ENCODE measurements at regions not wholly inside any gene's neighbourhood (a gene's known extent, or its start where the extent isn't known, plus 50 kb on each side); places are given as distances from the start of the nearest gene placed in this dataset.
"Not testable (repeated sequence)": the region's sequence is repeated elsewhere in the genome, so short reads cannot be mapped to it uniquely, and the experiment has no call there.

GRCh38 chr3:168801794-168802193, 706.1 kb upstream of the GOLIM4 start:
- H3K4me3 ChIP-seq = no peak overlapping the region
- no peaks in the 10 kb centered on the region for H3K9me3 ChIP-seq
- no peaks in the 10 kb centered on the region for H3K27me3 ChIP-seq
- no peak for DNase-seq
- no peaks in the 10 kb centered on the region for H3K36me3 ChIP-seq

GRCh38 chr3:168796339-168796738, 700.6 kb upstream of the GOLIM4 start:
- H3K9me3 ChIP-seq = no peaks in the 10 kb centered on the region
- no peaks in the 10 kb centered on the region for H3K36me3 ChIP-seq
- no peaks in the 10 kb centered on the region for H3K27me3 ChIP-seq
- H3K4me3 ChIP-seq = no peak overlapping the region
- DNase-seq = no peak

GRCh38 chr3:168794427-168794826, 698.7 kb upstream of the GOLIM4 start:
- H3K4me3 ChIP-seq = no peak overlapping the region
- no peaks in the 10 kb centered on the region for H3K27me3 ChIP-seq
- H3K9me3 ChIP-seq = no peaks in the 10 kb centered on the region
- DNase-seq = no peak
- no peaks in the 10 kb centered on the region for H3K36me3 ChIP-seq

GRCh38 chr3:168782193-168782592, 686.5 kb upstream of the GOLIM4 start:
- H3K36me3 ChIP-seq = no peaks in the 10 kb centered on the region

GRCh38 chr3:168779970-168780645, 684.4 kb upstream of the GOLIM4 start:
- not testable (repeated sequence) for H3K36me3 ChIP-seq, DNase-seq

More at GRCh38 chr3:168782193-168782592, 686.5 kb upstream of the GOLIM4 start:
- H3K4me3 ChIP-seq = no peak overlapping the region
- no peak for DNase-seq
- H3K27me3 ChIP-seq = no peaks in the 10 kb centered on the region
- no peaks in the 10 kb centered on the region for H3K9me3 ChIP-seq

GRCh38 chr3:168753724-168754123, 658.0 kb upstream of the GOLIM4 start:
- no peak overlapping the region for H3K4me3 ChIP-seq
- H3K36me3 ChIP-seq = no peaks in the 10 kb centered on the region
- H3K27me3 ChIP-seq = no peaks in the 10 kb centered on the region
- H3K9me3 ChIP-seq = no peaks in the 10 kb centered on the region
- no peak for DNase-seq

More at GRCh38 chr3:168779970-168780645, 684.4 kb upstream of the GOLIM4 start:
- H3K27me3 ChIP-seq, H3K4me3 ChIP-seq, H3K9me3 ChIP-seq: not testable (repeated sequence)

- Histone ChIP-seq H3K36me3 (no peaks in the 10 kb centered on the region), H3K9me3 (no peaks in the 10 kb centered on the region), H3K27me3 (no peaks in the 10 kb centered on the region), H3K4me3 (no peak overlapping the region)
- no peak for DNase-seq
Observed at GRCh38 chr3:168752339-168752738, 656.6 kb upstream of the GOLIM4 start.

GRCh38 chr3:168747697-168748096, 652.0 kb upstream of the GOLIM4 start:
- H3K9me3 ChIP-seq = no peaks in the 10 kb centered on the region
- no peak for DNase-seq
- no peak overlapping the region for H3K4me3 ChIP-seq
- no peaks in the 10 kb centered on the region for H3K36me3 ChIP-seq
- no peaks in the 10 kb centered on the region for H3K27me3 ChIP-seq

GRCh38 chr3:168738527-168739325, 643.0 kb upstream of the GOLIM4 start:
- H3K4me3 ChIP-seq = no peak overlapping the region
- H3K36me3 ChIP-seq = no peaks in the 10 kb centered on the region
- no peak for DNase-seq
- H3K9me3 ChIP-seq = no peaks in the 10 kb centered on the region; the same call in 1 of the 2 replicates
- no peaks in the 10 kb centered on the region for H3K27me3 ChIP-seq

- no peak for DNase-seq
- no peaks in the 10 kb centered on the region for H3K36me3 ChIP-seq
- no peak overlapping the region for H3K4me3 ChIP-seq
- H3K9me3 ChIP-seq = no peaks in the 10 kb centered on the region; the same call in 1 of the 2 replicates
- H3K27me3 ChIP-seq = no peaks in the 10 kb centered on the region
Observed at GRCh38 chr3:168736202-168736601, 640.5 kb upstream of the GOLIM4 start.

GRCh38 chr3:168730073-168730472, 634.3 kb upstream of the GOLIM4 start:
- DNase-seq = no peak
- no peak overlapping the region for H3K4me3 ChIP-seq
- no peaks in the 10 kb centered on the region for H3K27me3 ChIP-seq
- H3K36me3 ChIP-seq = no peaks in the 10 kb centered on the region
- no peaks in the 10 kb centered on the region; the same call in 1 of the 2 replicates for H3K9me3 ChIP-seq

GRCh38 chr3:168722091-168722490, 626.4 kb upstream of the GOLIM4 start:
- Histone ChIP-seq H3K36me3 (no peaks in the 10 kb centered on the region), H3K4me3 (no peak overlapping the region), H3K9me3 (no peaks in the 10 kb centered on the region), H3K27me3 (no peaks in the 10 kb centered on the region)
- DNase-seq = peak; percentile 15

- Histone ChIP-seq H3K4me3 (no peak overlapping the region), H3K9me3 (no peaks in the 10 kb centered on the region), H3K36me3 (no peaks in the 10 kb centered on the region), H3K27me3 (no peaks in the 10 kb centered on the region; the same call in 1 of the 2 replicates)
- DNase-seq = no peak
Observed at GRCh38 chr3:168714609-168715240, 619.0 kb upstream of the GOLIM4 start.

- no peaks in the 10 kb centered on the region for H3K36me3 ChIP-seq
- H3K27me3 ChIP-seq = no peaks in the 10 kb centered on the region
- no peaks in the 10 kb centered on the region for H3K9me3 ChIP-seq
- DNase-seq = no peak
- no peak overlapping the region for H3K4me3 ChIP-seq
Observed at GRCh38 chr3:168709073-168709472, 613.3 kb upstream of the GOLIM4 start.

GRCh38 chr3:168707900-168708299, 612.2 kb upstream of the GOLIM4 start:
- Histone ChIP-seq H3K27me3 (no peaks in the 10 kb centered on the region), H3K36me3 (no peaks in the 10 kb centered on the region), H3K4me3 (no peak overlapping the region), H3K9me3 (no peaks in the 10 kb centered on the region)
- no peak for DNase-seq

- no peaks in the 10 kb centered on the region for H3K36me3 ChIP-seq
- no peak for DNase-seq
- H3K27me3 ChIP-seq = no peaks in the 10 kb centered on the region
- H3K4me3 ChIP-seq = no peak overlapping the region
- H3K9me3 ChIP-seq = no peaks in the 10 kb centered on the region
Observed at GRCh38 chr3:168705412-168705811, 609.7 kb upstream of the GOLIM4 start.

GRCh38 chr3:168696051-168696450, 600.3 kb upstream of the GOLIM4 start:
- no peaks in the 10 kb centered on the region for H3K36me3 ChIP-seq
- no peaks in the 10 kb centered on the region for H3K9me3 ChIP-seq
- no peaks in the 10 kb centered on the region for H3K27me3 ChIP-seq
- H3K4me3 ChIP-seq = no peak overlapping the region
- no peak for DNase-seq
